GM12801 (cell line): ENCODE measurements at regions not wholly inside any gene's neighbourhood (a gene's known extent, or its start where the extent isn't known, plus 50 kb on each side); places are given as distances from the start of the nearest gene placed in this dataset.

Experiments
- CTCF ChIP-seq: IDR thresholded peaks from one replicate; pipeline ENCODE4 v1.5.1; 2011; ENCODE audit warnings: control low read depth; ENCODE audit not compliant: insufficient read length; ENCODE audit errors: extremely low read depth

- TF ChIP-seq CTCF = no peak
These were observed 177.4 kb upstream of the UBL3 start for GRCh38 chr13:30027569-30028455.

- TF ChIP-seq CTCF = no peak
These were observed 176.5 kb upstream of the UBL3 start for GRCh38 chr13:30026909-30027308.

- TF ChIP-seq CTCF = no peak
These were observed 175.7 kb upstream of the UBL3 start for GRCh38 chr13:30026093-30026492.

GRCh38 chr13:30025351-30025750 is 174.9 kb upstream of the UBL3 start:
- TF ChIP-seq CTCF = no peak

- no peak for TF ChIP-seq CTCF
These were observed 173.9 kb upstream of the UBL3 start for GRCh38 chr13:30024125-30024865.

GRCh38 chr13:30023196-30023895 is 172.9 kb upstream of the UBL3 start:
- TF ChIP-seq CTCF = no peak

GRCh38 chr13:30022796-30023195 is 172.4 kb upstream of the UBL3 start:
- no peak for TF ChIP-seq CTCF
